NCI-H1436 treated with DMSO at 0.1 percent for 48 hours (cell line): ENCODE measurements at regions not wholly inside any gene's neighbourhood (a gene's known extent, or its start where the extent isn't known, plus 50 kb on each side); places are given as distances from the start of the nearest gene placed in this dataset.

ENCODE experiments used
- DNase-seq: peaks from one replicate; lab custom pipeline; 2025; lab: John Stamatoyannopoulos, UW

- no peak for DNase-seq
These were observed 350.8 kb downstream of the CDH2 start for GRCh38 chr18:27826101-27826500.

GRCh38 chr18:27825689-27826088 is 351.2 kb downstream of the CDH2 start:
- no peak for DNase-seq

DNA sequence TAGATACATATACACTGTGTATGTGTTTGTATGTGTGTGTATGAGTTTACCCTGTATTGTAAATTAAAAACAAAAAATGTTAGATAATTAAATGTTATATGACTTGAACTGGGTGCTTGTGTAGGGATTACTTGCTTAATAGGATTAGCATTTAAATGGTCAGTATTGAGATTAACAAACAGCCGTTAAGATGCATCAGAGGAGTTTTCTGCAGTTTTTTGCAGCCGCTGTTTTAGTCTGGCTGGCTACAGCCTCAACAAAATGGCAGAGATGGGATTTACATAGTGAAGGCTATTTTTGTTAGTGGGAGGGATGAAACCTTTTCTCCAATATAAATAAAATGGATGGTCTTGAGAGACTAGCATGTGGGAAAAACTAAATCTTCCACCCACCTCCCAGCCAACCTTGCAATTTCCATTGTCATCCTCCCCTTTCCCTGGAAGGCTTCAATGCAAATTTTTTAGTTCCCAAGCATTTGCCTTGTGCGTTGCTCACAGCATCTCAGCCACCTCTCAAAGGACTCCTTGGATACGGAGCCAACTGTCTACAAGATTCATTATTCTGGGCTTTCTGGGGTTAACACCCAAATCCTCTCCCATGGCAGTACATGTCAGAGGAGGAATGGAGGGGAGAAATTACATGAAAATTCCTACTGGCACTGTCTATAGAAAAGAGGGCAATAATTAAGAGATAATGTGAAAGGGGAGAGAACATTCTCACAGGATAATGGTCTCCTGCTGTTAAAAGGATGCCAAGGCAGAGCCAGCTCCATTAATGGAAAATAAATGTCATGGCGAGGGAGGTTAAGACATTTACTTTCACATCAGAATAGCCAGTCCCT is 351.9 kb downstream of the CDH2 start:
- DNase-seq: no peak

DNA sequence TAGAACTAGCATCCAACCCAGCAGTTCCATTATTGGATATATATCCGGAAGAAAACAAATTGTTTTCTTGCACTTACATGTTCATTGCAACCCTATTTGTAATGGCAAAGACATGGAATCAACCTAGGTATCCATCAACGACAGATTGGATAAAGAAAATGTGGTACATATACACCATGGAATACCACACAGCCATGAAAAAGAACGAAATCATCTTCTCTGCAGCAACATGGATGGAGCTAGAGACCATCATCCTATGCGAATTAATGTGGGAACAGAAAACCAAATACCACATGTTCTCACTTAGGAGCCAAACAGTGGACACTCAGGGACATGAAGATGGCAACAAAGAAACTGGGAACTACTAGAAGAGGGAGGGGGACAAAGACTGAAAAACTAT is 352.7 kb downstream of the CDH2 start:
- no peak for DNase-seq

GRCh38 chr18:27823053-27823452 is 353.9 kb downstream of the CDH2 start:
- no peak for DNase-seq

DNA sequence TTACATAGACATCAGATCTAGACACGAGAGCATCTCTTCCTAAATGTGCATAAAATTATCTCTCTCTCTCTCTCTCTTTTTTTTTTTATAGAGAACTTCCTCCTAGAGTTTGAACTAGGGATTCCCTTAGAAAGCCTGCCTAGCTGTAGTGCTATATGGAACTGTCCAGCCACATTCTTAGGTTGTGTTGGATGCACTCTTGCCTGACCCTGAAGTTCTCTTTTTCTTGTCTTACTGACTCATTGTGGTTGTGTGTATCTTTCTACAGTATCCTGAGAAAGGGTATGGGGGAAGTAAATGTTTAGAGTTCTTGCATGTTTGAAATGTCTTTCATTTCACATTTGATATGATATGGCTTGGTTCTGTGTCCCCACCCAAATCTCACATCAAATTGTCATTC is 368.2 kb downstream of the CDH2 start:
- DNase-seq: no peak

GRCh38 chr18:27803957-27804356 is 373.0 kb downstream of the CDH2 start:
- no peak for DNase-seq

GRCh38 chr18:27797484-27797883 is 379.4 kb downstream of the CDH2 start:
- DNase-seq: no peak

DNA sequence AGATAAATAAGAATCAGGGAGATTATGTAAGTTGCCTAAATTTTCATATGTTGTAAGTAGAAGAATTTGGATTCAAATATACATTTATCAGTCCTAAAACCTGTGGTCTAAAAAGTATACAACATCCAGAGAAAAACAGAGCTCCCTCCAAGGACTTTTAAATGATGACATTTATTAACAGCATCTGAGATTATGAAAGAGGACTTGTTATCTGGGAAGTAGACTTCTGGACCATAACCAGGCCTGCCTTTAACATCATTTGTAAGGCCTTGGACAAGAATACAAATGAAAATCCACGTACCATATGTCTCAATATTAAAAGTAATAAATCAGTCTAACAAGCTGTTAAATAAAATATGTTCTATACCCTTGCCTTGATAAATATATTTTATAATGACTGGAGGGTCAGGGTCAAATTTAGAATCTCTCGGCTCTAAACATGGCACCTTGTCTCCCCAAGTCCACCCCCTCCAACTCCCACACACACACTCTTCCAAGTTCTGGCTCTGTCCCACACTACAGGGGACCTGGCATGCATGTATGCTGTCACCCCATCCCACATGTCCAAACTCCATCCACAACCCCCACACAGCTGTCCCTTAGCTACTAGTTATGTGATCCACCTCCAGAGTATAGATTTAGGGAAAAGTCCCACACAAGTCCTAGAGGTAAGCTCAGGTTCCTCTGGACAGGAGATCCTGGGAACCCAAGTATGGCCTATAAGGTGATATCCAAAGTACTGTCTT is 382.6 kb downstream of the CDH2 start:
- no peak for DNase-seq

DNA sequence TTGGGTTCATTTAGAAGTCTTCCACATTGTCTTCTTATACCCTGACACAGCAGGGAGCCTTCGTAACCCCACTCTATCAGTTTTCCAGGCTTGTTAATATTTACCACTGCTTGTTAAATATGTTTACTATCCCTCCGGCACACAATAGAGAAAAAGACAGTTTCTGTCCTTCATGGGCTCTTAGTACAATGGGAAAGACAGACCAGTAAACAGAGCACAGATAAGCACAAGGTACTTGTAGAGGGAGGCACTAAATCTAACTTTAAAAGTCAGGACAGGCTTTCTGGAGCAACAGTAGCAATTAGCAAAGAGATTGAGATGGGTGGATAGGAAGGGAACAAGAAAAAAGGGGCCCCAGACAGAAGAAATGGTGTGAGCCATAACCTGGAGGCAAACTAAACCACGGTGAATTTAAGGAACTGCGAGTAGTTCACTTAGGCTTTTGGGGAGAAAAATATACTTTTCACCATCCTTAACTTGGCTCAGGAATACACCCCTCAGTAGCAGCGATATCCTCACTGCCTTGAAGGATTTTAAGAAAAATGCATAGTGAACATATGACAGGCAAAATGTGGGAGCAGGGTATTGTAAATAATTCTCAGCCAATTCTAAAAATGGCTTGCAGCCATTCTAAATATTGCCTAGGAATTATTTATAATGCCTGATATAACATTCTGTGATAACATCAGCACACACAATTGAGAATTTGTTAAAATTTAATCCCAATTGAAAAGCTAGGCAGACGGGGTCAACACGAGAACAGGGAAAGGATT is 383.7 kb downstream of the CDH2 start:
- no peak for DNase-seq

DNA sequence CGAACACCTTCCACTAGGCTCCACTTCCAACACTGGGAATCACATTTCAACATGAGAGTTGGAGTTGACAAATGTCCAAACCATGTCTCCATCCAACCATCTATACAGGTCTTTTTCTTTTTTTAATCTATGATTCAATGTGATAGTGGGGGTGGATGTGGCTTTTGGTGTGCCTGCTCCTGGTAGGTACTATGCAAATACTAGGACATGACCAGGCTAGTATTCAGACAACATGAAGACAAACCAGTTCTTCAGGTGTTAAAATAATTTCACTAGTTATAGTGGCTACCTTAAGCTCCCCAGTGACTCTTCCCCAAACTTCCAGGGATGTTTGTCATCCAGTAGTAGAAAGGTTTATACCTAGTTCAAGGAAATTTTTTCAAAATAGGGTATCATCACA is 387.5 kb downstream of the CDH2 start:
- no peak for DNase-seq

- DNase-seq: no peak
These were observed 389.4 kb downstream of the CDH2 start for GRCh38 chr18:27787547-27787946.

- DNase-seq: peak; percentile 16
These were observed 391.0 kb downstream of the CDH2 start for GRCh38 chr18:27785815-27786471.

GRCh38 chr18:27780061-27780745 is 396.7 kb downstream of the CDH2 start:
- DNase-seq: no peak

- no peak for DNase-seq
These were observed 398.0 kb downstream of the CDH2 start for GRCh38 chr18:27778925-27779324.

DNA sequence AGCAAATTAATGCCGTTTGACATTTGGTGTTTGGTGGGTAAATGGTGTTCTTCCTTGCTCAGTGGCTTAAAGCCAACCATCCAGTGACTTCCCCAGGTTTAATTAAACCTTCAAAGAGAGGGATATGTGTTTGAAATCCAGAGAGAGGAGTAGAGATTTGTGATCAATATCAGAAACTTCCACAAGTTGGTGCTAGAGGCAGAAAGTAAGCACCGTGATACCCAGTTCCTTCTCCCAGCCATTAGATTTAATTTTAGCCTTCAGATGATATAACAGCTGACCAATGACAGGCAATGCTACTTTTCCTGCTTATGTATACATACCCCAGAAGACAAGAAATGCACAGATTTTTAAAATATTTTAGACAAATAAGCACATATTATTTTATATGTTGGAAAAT is 398.5 kb downstream of the CDH2 start:
- DNase-seq: no peak

- no peak for DNase-seq
These were observed 404.8 kb downstream of the CDH2 start for GRCh38 chr18:27772081-27772480.

DNA sequence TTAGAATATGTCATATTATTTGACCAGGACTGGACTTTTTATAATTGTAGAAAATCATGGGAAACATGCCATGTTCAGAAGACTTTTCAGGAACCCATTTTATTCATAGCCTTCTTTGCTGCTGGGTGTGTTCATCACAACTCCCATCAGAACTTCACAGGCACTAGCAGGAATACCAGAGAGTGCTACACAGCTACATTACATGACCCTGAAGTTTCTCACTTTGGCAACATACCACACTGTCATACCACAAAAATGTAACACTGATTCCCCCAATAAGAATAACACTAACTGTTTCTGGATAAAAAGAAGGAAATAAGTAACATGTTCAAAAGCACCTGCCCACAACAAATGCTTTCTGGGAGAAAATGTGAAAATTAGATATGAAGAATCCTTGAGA is 405.4 kb downstream of the CDH2 start:
- DNase-seq: no peak

DNA sequence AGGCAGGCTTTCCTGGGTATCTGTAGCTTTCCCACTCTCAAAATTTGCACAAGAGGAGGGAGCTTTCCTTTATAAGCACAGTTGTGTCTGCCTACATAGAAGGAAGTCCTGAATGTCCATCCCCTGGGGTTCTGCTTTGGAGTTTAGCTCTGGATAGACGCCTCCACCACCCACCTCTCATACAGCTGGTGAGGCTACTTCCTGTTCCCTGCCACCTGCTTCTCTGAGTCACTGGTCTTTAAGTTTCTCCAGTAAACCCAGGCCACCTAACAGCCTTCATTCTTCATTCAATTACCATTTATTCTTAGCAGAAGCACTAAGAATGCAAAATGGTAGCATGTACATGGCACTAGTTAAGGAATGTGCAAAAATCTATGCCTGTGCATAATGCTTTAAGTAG is 407.8 kb downstream of the CDH2 start:
- no peak for DNase-seq

GRCh38 chr18:27763936-27764335 is 413.0 kb downstream of the CDH2 start:
- no peak for DNase-seq

DNA sequence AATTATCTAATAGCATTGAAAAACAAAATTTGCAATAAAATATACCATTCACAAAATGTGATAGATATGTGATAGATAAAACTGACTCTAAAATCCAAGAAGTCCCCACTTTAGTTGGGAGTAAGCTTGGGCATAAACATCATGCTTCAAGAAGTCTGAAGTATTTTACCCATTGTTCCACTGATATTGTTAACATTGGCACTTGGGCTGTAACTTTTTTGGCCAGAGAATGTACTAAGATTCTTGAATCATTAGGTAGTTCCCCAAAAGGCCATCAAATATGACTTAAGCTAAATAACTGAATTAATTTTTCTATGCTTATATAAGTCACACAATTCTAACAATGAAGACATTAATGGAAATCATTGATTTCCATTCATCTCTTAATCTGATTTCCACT is 413.6 kb downstream of the CDH2 start:
- DNase-seq: no peak

DNA sequence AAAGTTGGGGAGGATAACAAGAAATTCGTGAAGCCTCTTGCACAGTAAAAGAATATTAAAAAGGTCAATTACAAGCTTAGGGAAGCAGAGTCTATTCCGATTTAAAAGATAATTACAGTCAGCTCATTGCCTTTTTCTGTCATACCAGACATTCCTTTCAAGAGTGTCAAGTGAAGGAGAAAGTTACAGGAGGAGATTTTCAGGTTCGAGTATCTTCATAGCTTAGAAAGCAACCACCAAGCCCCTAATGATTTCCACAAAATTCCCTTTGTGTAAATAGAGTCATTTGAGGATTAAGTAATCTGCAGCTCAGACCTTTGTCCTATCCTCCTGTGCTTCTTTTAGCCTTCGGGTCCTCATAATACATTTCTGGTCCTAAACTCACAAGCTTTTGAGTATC is 414.9 kb downstream of the CDH2 start:
- no peak for DNase-seq
